NB4 (cell line): ENCODE measurements at regions not wholly inside any gene's neighbourhood (a gene's known extent, or its start where the extent isn't known, plus 50 kb on each side); places are given as distances from the start of the nearest gene placed in this dataset.

Experiments
- POLR2A ChIP-seq: IDR thresholded peaks from 2 replicates; pipeline ENCODE4 v1.6.1; 2011; ENCODE audit warnings: mild to moderate bottlenecking; ENCODE audit not compliant: insufficient read length; ENCODE audit errors: extremely low read depth
- TF ChIP-seq, protein P1 (sequence below): IDR thresholded peaks from one replicate; pipeline ENCODE4 v1.5.1; 2012; ENCODE audit warnings: low read depth, low read length

DNA sequence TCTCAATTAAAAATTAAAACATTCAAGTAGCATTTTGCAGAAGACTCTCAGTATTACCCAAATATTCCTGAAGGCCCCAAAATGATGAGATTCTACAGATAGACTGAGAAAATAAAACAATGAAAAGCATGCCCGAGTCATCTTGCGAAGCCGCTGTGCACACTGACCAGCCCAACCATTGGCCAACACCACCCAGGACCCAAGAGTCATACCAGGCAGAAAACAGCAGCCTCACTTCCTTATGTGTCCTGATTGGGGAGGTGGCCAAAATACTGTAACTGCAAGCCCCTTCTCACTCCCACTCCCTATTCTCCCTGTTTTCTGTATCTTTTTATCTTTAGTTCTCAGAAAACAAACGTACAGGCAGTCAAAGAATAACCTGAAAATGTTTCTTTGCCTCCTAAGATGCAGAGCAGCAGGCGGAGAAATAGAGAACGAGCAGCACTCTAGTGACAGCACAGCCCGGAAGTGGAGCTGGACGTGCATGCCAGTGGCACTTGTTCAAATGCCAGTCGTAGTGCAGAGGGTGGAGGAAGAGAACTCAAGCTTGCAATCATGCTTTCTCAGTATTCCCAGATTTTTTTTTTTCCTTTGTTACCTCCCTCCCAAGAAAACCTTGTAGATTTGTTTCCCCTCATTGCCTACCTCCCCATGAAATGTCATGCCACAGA, 182.3 kb upstream of the SOX9 start:
- TF ChIP-seq, protein P1, sequence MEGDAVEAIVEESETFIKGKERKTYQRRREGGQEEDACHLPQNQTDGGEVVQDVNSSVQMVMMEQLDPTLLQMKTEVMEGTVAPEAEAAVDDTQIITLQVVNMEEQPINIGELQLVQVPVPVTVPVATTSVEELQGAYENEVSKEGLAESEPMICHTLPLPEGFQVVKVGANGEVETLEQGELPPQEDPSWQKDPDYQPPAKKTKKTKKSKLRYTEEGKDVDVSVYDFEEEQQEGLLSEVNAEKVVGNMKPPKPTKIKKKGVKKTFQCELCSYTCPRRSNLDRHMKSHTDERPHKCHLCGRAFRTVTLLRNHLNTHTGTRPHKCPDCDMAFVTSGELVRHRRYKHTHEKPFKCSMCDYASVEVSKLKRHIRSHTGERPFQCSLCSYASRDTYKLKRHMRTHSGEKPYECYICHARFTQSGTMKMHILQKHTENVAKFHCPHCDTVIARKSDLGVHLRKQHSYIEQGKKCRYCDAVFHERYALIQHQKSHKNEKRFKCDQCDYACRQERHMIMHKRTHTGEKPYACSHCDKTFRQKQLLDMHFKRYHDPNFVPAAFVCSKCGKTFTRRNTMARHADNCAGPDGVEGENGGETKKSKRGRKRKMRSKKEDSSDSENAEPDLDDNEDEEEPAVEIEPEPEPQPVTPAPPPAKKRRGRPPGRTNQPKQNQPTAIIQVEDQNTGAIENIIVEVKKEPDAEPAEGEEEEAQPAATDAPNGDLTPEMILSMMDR = no peak
- TF ChIP-seq POLR2A = no peak
